Prostate gland (tissue), 2 donors: ENCODE measurements at regions not wholly inside any gene's neighbourhood (a gene's known extent, or its start where the extent isn't known, plus 50 kb on each side); places are given as distances from the start of the nearest gene placed in this dataset.

Source experiments
- POLR2A ChIP-seq: fragments of 450-650 bp; IDR thresholded peaks from one replicate; pipeline ENCODE4 v1.6.1; 2016; ENCODE audit warnings: antibody characterized with exemption, mild to moderate bottlenecking
- TF ChIP-seq, protein P1 (sequence below), 4 experiments: fragments of 200-600 bp in 2 of 4; fragments of 450-650 bp in 2 of 4; sonication (generic) in 2 of 4; IDR thresholded peaks; 1 replicate in 3 of 4; 2 replicates in 1 of 4; pipeline ENCODE4 v1.5.1; 2016 to 2019; ENCODE audit warnings: antibody characterized with exemption in 4 of 4, mild to moderate bottlenecking in 2 of 4, moderate library complexity in 2 of 4

DNA sequence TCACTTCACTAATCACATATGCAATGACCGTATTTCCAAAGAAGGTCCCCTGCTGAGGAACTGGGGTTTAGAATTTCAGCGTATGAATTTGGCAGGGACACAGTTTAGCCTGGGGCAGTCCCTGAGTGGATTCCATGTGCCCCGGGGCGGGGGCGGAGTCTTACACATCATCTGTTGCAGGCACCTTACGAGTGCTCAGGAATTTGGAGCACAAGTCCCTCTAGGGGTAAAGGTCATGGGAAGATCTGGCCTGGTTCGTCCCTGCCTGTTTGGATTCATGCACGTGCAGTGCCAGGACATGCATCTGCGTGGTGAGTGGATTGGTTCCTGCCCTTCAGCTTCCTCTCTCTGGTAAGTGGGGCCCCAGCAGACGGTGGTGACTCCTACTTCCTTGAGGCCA is 208.3 kb upstream of the C1orf174 start:
- TF ChIP-seq, protein P1, sequence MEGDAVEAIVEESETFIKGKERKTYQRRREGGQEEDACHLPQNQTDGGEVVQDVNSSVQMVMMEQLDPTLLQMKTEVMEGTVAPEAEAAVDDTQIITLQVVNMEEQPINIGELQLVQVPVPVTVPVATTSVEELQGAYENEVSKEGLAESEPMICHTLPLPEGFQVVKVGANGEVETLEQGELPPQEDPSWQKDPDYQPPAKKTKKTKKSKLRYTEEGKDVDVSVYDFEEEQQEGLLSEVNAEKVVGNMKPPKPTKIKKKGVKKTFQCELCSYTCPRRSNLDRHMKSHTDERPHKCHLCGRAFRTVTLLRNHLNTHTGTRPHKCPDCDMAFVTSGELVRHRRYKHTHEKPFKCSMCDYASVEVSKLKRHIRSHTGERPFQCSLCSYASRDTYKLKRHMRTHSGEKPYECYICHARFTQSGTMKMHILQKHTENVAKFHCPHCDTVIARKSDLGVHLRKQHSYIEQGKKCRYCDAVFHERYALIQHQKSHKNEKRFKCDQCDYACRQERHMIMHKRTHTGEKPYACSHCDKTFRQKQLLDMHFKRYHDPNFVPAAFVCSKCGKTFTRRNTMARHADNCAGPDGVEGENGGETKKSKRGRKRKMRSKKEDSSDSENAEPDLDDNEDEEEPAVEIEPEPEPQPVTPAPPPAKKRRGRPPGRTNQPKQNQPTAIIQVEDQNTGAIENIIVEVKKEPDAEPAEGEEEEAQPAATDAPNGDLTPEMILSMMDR (IDR thresholded peaks at IDR 0.05): no peak
- TF ChIP-seq POLR2A: no peak
